Erythroblast (primary cell): ENCODE measurements at regions not wholly inside any gene's neighbourhood (a gene's known extent, or its start where the extent isn't known, plus 50 kb on each side); places are given as distances from the start of the nearest gene placed in this dataset.

ENCODE experiments used
- GATA1 ChIP-seq: IDR thresholded peaks from 2 replicates; pipeline ENCODE4 v1.6.1; 2011; ENCODE audit warnings: low read depth, mild to moderate bottlenecking, control low read depth, low read length, moderate library complexity
- POLR2A ChIP-seq: IDR thresholded peaks from 2 replicates; pipeline ENCODE4 v1.6.1; 2011; ENCODE audit warnings: mild to moderate bottlenecking, low read length

DNA sequence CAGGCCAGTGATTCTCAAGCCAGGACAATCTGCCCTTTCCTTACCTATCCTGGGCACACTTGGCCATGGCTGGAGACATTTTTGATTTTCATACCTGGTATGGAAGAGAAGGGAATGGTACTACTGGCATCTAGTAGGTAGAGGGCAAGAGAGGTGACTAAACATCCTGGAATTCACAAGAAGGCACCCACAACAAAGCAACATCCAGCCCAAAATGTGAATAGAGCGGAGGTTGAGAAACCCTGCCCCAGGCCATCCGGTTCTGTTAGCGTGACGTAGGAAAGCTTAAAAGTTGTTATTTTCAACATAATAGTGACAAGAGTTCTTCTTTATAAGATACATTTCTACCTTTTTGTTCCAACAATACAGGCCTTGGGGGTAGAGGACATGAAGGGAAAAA lies 114.9 kb upstream of the ALX4 start:
- TF ChIP-seq POLR2A = no peak
- no peak for TF ChIP-seq GATA1
